ENCODE measurements at regions not wholly inside any gene's neighbourhood (a gene's known extent, or its start where the extent isn't known, plus 50 kb on each side); places are given as distances from the start of the nearest gene placed in this dataset.

GRCh38 chr2:123762221-123762620 is 262.9 kb upstream of the CNTNAP5 start:
- TF ChIP-seq, protein P1, sequence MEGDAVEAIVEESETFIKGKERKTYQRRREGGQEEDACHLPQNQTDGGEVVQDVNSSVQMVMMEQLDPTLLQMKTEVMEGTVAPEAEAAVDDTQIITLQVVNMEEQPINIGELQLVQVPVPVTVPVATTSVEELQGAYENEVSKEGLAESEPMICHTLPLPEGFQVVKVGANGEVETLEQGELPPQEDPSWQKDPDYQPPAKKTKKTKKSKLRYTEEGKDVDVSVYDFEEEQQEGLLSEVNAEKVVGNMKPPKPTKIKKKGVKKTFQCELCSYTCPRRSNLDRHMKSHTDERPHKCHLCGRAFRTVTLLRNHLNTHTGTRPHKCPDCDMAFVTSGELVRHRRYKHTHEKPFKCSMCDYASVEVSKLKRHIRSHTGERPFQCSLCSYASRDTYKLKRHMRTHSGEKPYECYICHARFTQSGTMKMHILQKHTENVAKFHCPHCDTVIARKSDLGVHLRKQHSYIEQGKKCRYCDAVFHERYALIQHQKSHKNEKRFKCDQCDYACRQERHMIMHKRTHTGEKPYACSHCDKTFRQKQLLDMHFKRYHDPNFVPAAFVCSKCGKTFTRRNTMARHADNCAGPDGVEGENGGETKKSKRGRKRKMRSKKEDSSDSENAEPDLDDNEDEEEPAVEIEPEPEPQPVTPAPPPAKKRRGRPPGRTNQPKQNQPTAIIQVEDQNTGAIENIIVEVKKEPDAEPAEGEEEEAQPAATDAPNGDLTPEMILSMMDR (IDR thresholded peaks at IDR 0.05) = no peak
- TF ChIP-seq POLR2A (IDR thresholded peaks at IDR 0.05) = no peak
